H1 (cell line): ENCODE measurements at regions not wholly inside any gene's neighbourhood (a gene's known extent, or its start where the extent isn't known, plus 50 kb on each side); places are given as distances from the start of the nearest gene placed in this dataset.

ENCODE experiments used
- TF ChIP-seq, protein P1 (sequence below): IDR thresholded peaks from 2 replicates; pipeline ENCODE4 v1.6.1; 2012; ENCODE audit warnings: low read length, inconsistent platforms

DNA sequence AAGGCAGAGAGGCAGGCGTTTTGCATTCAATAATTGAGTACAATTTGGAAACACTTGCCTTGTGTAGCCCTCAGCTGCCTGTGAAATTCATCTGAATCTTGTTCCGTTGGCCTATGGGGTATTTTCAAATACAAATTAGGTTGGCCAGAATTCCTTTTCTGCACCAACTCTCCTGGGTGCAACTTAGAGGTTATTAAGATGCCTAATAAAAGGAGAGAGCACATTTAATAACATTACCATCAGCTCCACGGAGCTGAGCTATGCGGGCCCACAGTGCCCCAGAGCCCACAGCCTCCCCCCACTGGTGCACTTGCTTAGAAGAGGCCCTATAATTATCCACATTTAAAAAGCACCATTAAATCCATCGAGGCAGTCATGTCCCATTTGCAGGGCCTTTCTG is 367.6 kb upstream of the CLINT1 start (continued):
- TF ChIP-seq, protein P1, sequence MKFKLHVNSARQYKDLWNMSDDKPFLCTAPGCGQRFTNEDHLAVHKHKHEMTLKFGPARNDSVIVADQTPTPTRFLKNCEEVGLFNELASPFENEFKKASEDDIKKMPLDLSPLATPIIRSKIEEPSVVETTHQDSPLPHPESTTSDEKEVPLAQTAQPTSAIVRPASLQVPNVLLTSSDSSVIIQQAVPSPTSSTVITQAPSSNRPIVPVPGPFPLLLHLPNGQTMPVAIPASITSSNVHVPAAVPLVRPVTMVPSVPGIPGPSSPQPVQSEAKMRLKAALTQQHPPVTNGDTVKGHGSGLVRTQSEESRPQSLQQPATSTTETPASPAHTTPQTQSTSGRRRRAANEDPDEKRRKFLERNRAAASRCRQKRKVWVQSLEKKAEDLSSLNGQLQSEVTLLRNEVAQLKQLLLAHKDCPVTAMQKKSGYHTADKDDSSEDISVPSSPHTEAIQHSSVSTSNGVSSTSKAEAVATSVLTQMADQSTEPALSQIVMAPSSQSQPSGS = no peak
